Activated CD4-positive, CD25-positive, alpha-beta regulatory T cell treated with anti-CD3 and anti-CD28 coated beads, Interleukin-2, amount 50 U/mL, for 72 hours (primary cell): ENCODE measurements at regions not wholly inside any gene's neighbourhood (a gene's known extent, or its start where the extent isn't known, plus 50 kb on each side); places are given as distances from the start of the nearest gene placed in this dataset.

ENCODE experiments used
- DNase-seq: peaks from one replicate; pipeline ENCODE4 v3.0.0; 2021

GRCh38 chr2:15049096-15049993 lies 416.8 kb downstream of the LRATD1 start:
- no peak for DNase-seq

GRCh38 chr2:15050483-15050882 lies 418.0 kb downstream of the LRATD1 start:
- DNase-seq = no peak

GRCh38 chr2:15053542-15053941 lies 421.0 kb downstream of the LRATD1 start:
- no peak for DNase-seq

- no peak for DNase-seq
These were observed 425.7 kb downstream of the LRATD1 start for GRCh38 chr2:15058015-15058720.

- DNase-seq = no peak
These were observed 426.2 kb downstream of the LRATD1 start for GRCh38 chr2:15058721-15059157.

GRCh38 chr2:15059870-15060512 lies 427.5 kb downstream of the LRATD1 start:
- no peak for DNase-seq

GRCh38 chr2:15061268-15061667 lies 428.8 kb downstream of the LRATD1 start:
- DNase-seq = no peak

- DNase-seq = no peak
These were observed 433.6 kb downstream of the LRATD1 start for GRCh38 chr2:15066138-15066537.

GRCh38 chr2:15069149-15069548 lies 436.6 kb downstream of the LRATD1 start:
- no peak for DNase-seq

- DNase-seq = no peak
These were observed 440.3 kb downstream of the LRATD1 start for GRCh38 chr2:15072836-15073235.

- no peak for DNase-seq
These were observed 441.1 kb downstream of the LRATD1 start for GRCh38 chr2:15073664-15074063.

GRCh38 chr2:15074319-15074718 lies 441.8 kb downstream of the LRATD1 start:
- DNase-seq = no peak

GRCh38 chr2:15074751-15075700 lies 442.5 kb downstream of the LRATD1 start:
- no peak for DNase-seq

- DNase-seq = no peak
These were observed 444.2 kb downstream of the LRATD1 start for GRCh38 chr2:15076668-15077067.

GRCh38 chr2:15081356-15081755 lies 448.8 kb downstream of the LRATD1 start:
- DNase-seq = no peak

- no peak for DNase-seq
These were observed 449.9 kb downstream of the LRATD1 start for GRCh38 chr2:15082105-15083058.

GRCh38 chr2:15084826-15085489 lies 452.4 kb downstream of the LRATD1 start:
- no peak for DNase-seq

GRCh38 chr2:15092181-15092580 lies 459.7 kb downstream of the LRATD1 start:
- no peak for DNase-seq

GRCh38 chr2:15092691-15093090 lies 460.2 kb downstream of the LRATD1 start:
- DNase-seq = no peak

GRCh38 chr2:15094161-15094560 lies 461.6 kb downstream of the LRATD1 start:
- no peak for DNase-seq

GRCh38 chr2:15096873-15097272 lies 464.3 kb downstream of the NBAS start:
- no peak for DNase-seq
